NCI-H345 (cell line): ENCODE measurements at regions not wholly inside any gene's neighbourhood (a gene's known extent, or its start where the extent isn't known, plus 50 kb on each side); places are given as distances from the start of the nearest gene placed in this dataset.

Experiments used
- DNase-seq: peaks from one replicate; lab custom pipeline; 2025; lab: John Stamatoyannopoulos, UW

DNA sequence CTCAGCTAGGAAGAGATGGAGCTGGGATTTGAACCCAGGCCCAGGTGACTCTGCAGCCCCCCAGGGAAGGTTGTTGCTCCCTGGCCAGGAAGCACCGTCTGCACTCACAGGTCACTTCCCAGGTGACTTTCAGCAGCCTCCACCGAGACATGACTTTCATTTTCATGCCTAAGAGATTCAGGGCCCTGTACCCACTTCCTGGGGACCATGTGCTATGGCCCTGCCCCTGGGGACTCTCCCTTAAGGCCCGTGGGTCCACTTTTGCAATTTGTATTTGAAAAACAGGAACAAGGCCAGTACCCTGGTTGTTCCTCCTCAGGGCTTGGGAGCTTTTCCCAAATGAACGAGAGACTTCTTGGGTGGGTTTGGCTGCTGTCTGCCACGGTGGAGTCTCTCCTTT lies 191.0 kb downstream of the IRF8 start:
- no peak for DNase-seq

DNA sequence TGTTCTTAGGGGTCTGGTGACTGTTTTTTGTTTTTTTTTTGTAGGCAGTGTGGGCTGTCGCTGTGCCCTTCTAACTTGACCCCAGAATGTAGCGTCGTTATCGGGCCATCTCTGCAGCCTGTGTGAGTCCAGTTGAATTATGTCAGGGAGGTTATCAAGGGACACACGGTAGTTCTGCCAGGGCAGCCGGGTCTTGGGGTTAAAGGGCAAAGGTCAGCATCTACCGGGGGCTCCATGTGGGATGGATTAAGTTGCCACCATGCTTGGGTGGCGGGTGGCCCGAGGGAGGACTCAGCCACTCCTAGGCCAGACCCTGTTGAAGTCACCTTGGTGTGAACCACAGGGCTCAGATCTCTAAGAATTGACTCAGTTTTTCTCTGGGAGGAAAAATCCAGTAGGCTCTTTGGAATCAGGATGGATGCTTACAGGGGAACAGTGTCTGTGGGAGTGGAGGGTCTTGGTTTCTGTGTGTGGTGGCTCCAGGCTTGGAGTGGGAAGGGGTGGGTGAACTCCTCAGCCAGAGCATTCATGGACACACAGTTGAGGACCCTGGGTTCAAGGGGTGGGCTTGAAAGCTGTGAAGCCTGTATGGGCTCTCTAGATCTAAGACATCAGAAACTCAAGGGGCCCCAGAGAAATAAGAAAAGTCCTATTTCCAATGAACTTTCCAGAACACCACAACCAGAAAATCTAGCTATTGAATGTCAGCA lies 191.7 kb downstream of the IRF8 start:
- DNase-seq, result no peak

DNA sequence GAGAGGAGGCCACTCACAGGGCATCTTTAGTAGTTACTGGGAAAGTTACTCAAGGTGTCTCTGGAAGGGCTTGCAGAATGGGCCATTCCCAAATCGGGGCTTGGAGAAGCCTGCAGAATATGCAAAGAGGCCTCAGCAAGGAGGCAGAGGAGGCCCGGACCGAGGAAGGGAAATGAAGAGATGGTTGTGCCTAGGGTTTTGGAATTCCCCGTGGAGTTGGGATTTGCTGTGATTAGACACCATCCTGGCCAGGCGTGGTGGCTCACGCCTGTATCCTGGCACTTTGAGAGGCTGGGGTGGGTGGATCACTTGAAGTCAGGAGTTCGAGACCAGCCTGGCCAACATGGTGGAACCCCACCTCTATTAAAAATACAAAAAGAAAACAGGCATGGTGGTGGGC lies 193.0 kb downstream of the IRF8 start:
- no peak for DNase-seq

DNA sequence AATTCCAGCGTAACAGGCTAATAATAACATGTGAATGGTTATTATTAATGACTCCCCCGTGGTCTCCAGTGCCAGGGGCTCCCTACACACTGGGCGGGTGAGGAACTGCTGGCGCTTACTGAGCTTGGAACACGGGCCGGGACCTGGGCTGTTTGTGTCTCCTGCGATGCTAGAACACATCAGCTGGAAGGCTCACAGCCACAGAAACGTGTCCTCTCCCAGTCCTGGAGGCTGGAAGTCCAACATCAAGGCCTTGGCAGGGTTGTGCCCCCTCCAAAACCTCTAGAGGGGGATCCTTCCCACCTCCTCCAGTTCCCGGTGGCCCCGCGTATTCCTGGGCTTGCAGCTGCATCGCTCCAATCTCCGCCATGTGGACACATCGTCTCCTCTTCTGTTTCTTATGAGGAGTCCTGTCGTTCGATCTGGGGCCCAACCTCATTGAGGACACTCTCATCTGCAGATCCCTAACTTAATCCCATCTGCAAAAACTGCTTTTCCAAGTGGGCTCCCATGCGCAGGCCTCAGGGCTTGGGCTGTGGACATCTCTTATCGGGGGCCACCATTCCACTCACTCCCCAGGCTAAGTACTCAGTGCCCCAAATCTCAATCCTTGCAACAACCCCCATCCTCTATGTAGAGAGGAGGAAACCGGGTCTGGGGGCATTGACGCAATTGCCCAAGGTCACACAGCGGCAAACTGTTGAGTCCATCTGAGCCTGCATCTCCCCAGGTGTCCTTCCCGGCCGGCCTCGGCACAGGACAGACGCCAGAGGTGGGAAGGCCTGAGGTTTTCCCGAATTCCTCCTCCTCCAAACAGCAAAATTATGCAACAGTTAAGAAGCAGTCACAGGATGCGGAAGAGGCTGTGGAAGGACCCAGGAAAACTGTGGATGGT lies 193.9 kb downstream of the IRF8 start:
- no peak for DNase-seq

- DNase-seq, result no peak
These were observed 195.1 kb downstream of the IRF8 start for GRCh38 chr16:86093801-86094750.

DNA sequence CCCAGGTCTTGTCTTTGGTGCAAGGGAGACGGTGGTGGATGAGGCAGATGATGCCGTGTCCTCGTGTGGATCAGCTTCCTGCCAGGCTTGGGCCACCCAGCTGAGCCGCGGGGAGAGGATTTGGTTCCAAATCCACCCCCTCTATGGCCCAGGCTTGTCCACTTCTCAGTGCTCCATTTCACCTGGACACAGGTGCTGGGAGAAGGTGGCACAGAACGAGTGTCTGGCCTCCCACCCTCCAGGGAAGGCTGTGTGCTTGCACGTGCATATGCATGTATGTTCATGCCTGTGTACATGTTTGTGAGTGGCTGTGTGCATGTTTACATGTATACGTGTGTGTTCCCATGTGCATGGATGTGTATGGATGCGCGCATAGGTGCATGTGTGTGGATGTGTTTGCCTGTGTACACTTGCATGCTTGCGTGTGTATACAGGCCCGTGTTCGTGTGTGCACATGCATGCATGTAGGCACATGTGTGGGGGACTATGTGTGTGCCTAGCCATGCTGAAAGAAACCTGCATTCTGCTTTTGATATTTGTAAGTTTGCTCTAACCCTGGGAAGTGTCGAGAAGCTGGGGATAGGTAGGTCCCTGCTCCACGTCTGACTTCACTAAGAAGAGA lies 196.3 kb downstream of the IRF8 start:
- DNase-seq, result no peak

DNA sequence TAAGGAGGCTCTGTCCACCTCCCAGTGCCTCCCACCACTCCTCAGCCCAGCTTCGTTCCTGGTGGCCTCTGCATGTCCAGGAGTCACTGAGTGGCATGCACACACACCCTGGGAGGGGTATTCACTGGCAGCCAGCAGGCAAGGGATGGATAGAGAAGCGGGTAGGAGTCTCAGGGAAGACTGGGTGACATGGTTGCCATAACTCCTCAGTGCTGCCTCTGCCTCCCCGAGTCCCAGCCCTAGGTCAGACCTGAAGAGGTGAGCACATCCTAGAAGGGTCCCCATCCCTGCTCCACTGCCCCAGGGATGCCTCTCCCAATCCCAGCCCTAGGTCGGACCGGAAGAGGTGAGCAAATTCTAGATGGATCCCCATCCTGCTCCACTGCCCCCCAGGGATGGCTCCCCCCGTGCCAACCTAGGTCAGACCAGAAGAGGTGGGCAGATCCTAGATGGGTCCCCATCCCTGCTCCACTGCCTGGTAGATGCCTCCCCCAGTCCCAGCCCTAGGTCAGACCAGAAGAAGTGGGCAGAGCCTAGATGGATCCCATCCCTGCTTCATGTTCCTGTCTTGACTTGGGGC lies 197.0 kb downstream of the IRF8 start:
- no peak for DNase-seq

DNA sequence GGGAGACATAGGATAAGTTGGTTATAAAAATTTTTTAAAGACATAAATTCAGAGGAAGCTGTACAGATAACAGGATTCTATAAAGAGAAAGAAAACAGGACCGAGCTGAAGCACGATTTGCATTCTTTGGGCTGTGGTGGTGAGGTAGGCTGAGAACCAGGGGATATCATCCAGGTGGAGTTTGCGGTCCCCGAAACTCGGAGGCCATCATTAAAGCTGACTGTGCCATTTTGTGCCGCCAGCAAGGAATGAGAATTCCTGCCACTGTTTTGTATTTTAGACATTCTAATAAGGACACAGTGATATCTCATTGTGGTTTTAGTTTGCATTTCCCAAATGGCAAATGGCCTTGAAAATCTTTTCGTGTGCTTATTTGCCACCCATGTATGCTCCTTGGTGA lies 197.9 kb downstream of the IRF8 start:
- DNase-seq, result no peak

DNA sequence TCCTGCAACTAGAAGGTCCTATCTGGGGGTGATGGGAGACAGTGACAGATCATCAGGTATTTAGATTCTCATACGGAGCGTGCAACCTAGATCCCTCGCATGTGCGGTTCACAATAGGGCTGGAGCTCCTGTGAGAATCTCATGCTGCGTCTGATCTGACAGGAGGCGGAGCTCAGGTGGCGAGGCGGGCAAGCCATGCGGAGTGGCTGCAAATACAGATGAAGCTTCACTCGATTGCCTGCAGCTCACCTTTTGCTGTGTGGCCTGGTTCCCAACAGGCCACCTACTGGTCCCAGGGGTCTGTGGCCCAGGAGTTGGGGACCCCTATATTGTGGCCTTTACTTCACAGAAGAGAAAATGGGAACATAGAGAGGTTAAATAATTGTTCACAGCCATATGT lies 200.4 kb downstream of the IRF8 start:
- DNase-seq, result no peak

DNA sequence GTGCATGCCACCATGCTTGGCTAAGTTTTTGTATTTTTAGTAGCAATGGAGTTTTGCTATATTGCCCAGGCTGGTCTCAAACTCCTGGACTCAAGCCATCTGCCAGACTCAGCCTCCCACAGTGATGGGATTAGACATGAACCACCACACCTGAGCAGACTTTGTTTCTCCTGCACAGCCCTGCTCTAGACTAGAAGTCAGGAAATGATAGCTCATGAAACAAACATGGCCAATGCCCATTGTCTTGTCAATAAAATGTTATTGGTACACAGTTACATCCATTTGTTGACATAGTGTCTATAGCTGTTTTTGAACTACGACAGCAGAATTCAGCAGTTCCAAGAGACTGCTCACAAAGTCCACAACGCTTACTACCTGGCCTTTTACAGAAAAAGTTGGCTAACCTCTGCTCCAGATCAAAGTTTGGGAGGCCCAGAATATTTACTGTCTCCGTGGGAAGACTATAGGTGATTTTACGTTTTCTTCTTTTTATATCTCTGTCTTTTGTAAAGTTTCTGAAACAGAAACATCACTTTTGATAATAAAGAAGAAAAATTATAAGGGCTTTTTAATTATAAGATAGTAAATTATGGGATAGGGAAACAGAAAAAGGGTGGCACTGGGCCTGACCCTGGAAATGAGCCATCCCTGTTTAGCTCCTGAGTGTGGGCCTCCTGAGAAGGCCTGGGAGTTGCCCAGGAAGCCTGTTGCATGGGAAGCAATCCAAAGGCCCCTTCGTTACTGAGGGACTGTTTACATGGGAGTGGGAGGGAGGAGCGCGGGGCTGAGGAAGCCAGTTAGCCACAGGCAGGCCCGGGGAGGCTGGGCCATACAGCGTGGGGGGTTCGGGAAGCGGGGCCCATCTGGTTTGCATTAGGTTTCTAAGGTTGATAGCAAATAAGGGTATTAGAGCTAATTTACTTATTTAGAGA lies 201.5 kb downstream of the IRF8 start:
- DNase-seq, result no peak

- no peak for DNase-seq
These were observed 202.4 kb downstream of the IRF8 start for GRCh38 chr16:86101137-86101896.

DNA sequence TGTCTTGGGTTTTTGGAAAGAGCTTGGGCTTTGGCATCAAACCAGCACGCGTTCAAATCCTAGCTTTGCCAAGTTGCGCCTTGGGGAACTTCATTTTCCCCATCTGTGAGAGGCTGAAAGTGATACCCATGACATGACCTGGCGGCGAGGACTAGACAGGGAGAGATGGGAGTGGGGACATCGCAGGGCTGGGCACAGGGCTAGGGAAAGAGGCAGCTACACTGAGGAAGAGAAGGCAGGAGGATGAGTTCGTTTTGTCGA lies 202.9 kb downstream of the IRF8 start:
- no peak for DNase-seq

- no peak for DNase-seq
These were observed 204.4 kb downstream of the IRF8 start for GRCh38 chr16:86103320-86103719.

- DNase-seq, result no peak
These were observed 205.6 kb downstream of the IRF8 start for GRCh38 chr16:86104537-86105048.

GRCh38 chr16:86107215-86107825 lies 208.4 kb downstream of the IRF8 start:
- no peak for DNase-seq

DNA sequence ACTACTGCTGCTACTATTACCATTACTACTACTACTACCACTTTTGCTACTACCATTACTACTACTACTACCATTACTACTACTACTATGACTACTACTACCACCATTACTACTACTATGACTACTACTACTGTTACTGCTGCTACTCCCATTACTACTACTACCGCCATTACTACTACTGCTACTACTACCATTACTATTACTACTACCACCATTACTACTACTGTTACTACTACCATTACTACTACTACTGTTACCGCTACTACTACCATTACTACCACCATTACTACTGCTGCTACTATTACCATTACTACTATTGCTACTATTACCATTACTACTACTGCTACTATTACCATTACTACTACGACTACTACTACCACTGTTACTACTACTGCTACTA lies 209.1 kb downstream of the IRF8 start:
- DNase-seq, result no peak

- DNase-seq, result no peak
These were observed 211.2 kb downstream of the IRF8 start for GRCh38 chr16:86110134-86110533.

- no peak for DNase-seq
These were observed 211.8 kb downstream of the IRF8 start for GRCh38 chr16:86110726-86111125.

DNA sequence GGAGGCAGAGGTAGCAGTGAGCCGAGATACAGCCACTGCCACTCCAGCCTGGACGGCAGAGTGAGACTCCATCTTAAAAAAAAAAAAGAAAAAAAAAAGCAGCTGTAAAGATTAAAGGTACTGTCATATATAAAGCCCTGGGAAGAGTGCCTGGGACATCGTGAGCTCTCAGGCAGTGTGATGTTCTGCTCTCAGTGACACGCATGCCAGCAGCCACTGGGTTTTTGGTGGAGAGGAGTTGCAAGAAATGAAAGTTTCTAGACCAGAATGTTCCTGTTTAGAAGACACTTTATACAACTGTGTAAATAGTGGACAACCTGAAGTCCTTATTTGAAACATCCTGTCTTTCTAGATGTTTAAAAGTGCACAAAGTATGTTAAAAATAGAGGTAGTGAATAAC lies 213.2 kb downstream of the IRF8 start:
- no peak for DNase-seq
